Right lobe of liver (tissue), 6 donors: ENCODE measurements at regions not wholly inside any gene's neighbourhood (a gene's known extent, or its start where the extent isn't known, plus 50 kb on each side); places are given as distances from the start of the nearest gene placed in this dataset.

Source experiments
- ATAC-seq, 4 donors: fragments of 200-7000 bp; cut with Tn5 transposase; one replicate each; pipeline ENCODE4 v1.9.1; 2020; ENCODE audit warnings: mild to moderate bottlenecking in 4 of 4, moderate library complexity in 4 of 4
- DNase-seq, 3 donors: peaks; one replicate each; pipeline ENCODE4 v3.0.0-alpha.2; 2020
- H3K27ac ChIP-seq, 3 donors: fragments of 200-600 bp; one replicate each; pipeline ENCODE4 v1.8.0; 2022
- H3K27me3 ChIP-seq, 2 donors: fragments of 200-600 bp; one replicate each; pipeline ENCODE4 v1.8.0; 2022
- H3K36me3 ChIP-seq, 4 donors: fragments of 200-600 bp; sonication (generic) in 1 of 4; one replicate each; pipeline versions ENCODE4 v1.5.1 to v1.8.0; 2017 to 2022; ENCODE audit warnings: control low read depth in 1 of 4
- H3K4me1 ChIP-seq, 4 donors: fragments of 200-600 bp; sonication (generic) in 1 of 4; one replicate each; pipeline versions ENCODE4 v1.5.1 to v1.8.0; 2017 to 2022; ENCODE audit warnings: control low read depth in 1 of 4
- H3K4me3 ChIP-seq, 3 donors: fragments of 200-600 bp; one replicate each; pipeline ENCODE4 v1.8.0; 2022
- H3K9me3 ChIP-seq, 4 donors: fragments of 200-600 bp; sonication (generic) in 1 of 4; one replicate each; pipeline versions ENCODE4 v1.5.1 to v1.8.0; 2017 to 2022; ENCODE audit warnings: control low read depth in 1 of 4
- CTCF ChIP-seq, 4 donors: fragments of 200-600 bp in 3 of 4; fragments of 450-650 bp in 1 of 4; IDR thresholded peaks; one replicate each; pipeline versions ENCODE4 v1.5.1 to v1.8.0; 2016 to 2022; ENCODE audit warnings: antibody characterized with exemption in 4 of 4, mild to moderate bottlenecking in 2 of 4
- POLR2A ChIP-seq: fragments of 450-650 bp; IDR thresholded peaks from one replicate; pipeline ENCODE4 v1.6.1; 2017; ENCODE audit warnings: antibody characterized with exemption, mild to moderate bottlenecking
- WGBS: methylation state at CpG from one replicate; pipeline ENCODE4 v1.1.6; 2018; ENCODE audit warnings: low coverage, low lambda C conversion rate; ENCODE audit not compliant: insufficient coverage; ENCODE audit errors: missing lambda C conversion rate; 5-methylcytosine and 5-hydroxymethylcytosine counted together
- intact Hi-C, 2 donors: fragments of 100-400 bp; cut with DNase I; formaldehyde crosslinking; loops; one replicate each; pipeline versions ENCODE4 v1.11.2 to v1.14.1; 2022
- donor health status: DM: no; HTN: yes; CAD: no.
- donor health status: DM: no; HTN: no; CAD: no.
- donor health status: DM: no; HTN: no; CAD: no.
- donor health status: DM: no; HTN: yes; CAD: no.
- donor health status: DM: no; HTN: yes; CAD: no.

- no peaks in the 10 kb centered on the region for H3K36me3 ChIP-seq
- H3K4me1 ChIP-seq: no peaks in the 10 kb centered on the region
- no peak for DNase-seq
- intact Hi-C loops: no loop called here
- no peak overlapping the region for H3K27ac ChIP-seq
- no peaks in the 10 kb centered on the region for H3K27me3 ChIP-seq
- H3K4me3 ChIP-seq: no peak overlapping the region
- H3K9me3 ChIP-seq: no peaks in the 10 kb centered on the region
- ATAC-seq: no peak
- TF ChIP-seq POLR2A (no peak), CTCF (IDR thresholded peaks at IDR 0.05) (no peak)
- 55% methylated on average over 2 of the region's 4 CpGs for WGBS
Observed at GRCh38 chr2:172295677-172296076, 131.7 kb upstream of the ITGA6 start.

GRCh38 chr2:172296267-172297046 lies 130.9 kb upstream of the ITGA6 start:
- H3K36me3 ChIP-seq: no peaks in the 10 kb centered on the region
- ATAC-seq: no peak
- 62% methylated on average over 6 of the region's 6 CpGs for WGBS

GRCh38 chr2:172297531-172297930 lies 129.9 kb upstream of the ITGA6 start:
- DNase-seq (no peak), ATAC-seq (no peak)
- H3K4me1 ChIP-seq: no peaks in the 10 kb centered on the region
- no peaks in the 10 kb centered on the region for H3K27me3 ChIP-seq
- H3K9me3 ChIP-seq: no peaks in the 10 kb centered on the region
- H3K36me3 ChIP-seq: no peaks in the 10 kb centered on the region
- intact Hi-C loops: no loop called here
- 27% methylated on average over 3 of the region's 3 CpGs for WGBS
- no peak overlapping the region for H3K27ac ChIP-seq
- no peak overlapping the region for H3K4me3 ChIP-seq
- no peak for TF ChIP-seq CTCF (IDR thresholded peaks at IDR 0.05)
- no peak for TF ChIP-seq POLR2A

More at GRCh38 chr2:172296267-172297046, 130.9 kb upstream of the ITGA6 start:
- no peak for TF ChIP-seq POLR2A
- no peak for TF ChIP-seq CTCF (IDR thresholded peaks at IDR 0.05)
- Histone ChIP-seq H3K4me3 (no peak overlapping the region), H3K27me3 (no peaks in the 10 kb centered on the region), H3K27ac (no peak overlapping the region), H3K9me3 (no peaks in the 10 kb centered on the region), H3K4me1 (no peaks in the 10 kb centered on the region)
- intact Hi-C loops: no loop called here
- no peak for DNase-seq

GRCh38 chr2:172297950-172298349 lies 129.4 kb upstream of the ITGA6 start:
- DNase-seq (no peak), ATAC-seq (no peak)
- no peak overlapping the region for H3K4me3 ChIP-seq
- H3K36me3 ChIP-seq: no peaks in the 10 kb centered on the region
- intact Hi-C loops: no loop called here
- H3K9me3 ChIP-seq: no peaks in the 10 kb centered on the region
- TF ChIP-seq POLR2A: no peak
- TF ChIP-seq CTCF (IDR thresholded peaks at IDR 0.05): no peak
- H3K27ac ChIP-seq: no peak overlapping the region
- H3K4me1 ChIP-seq: no peaks in the 10 kb centered on the region
- WGBS: 41% methylated on average over 4 of the region's 4 CpGs
- H3K27me3 ChIP-seq: no peaks in the 10 kb centered on the region
